Fibroblast of lung (primary cell): ENCODE measurements at regions not wholly inside any gene's neighbourhood (a gene's known extent, or its start where the extent isn't known, plus 50 kb on each side); places are given as distances from the start of the nearest gene placed in this dataset.

Experiments
- DNase-seq, 2 donors: peaks; one replicate each; pipeline versions ENCODE4 v3.0.0 to v3.0.0-alpha.2; 2010; ENCODE audit warnings: low read depth in 2 of 2
- H2AFZ ChIP-seq: 2 replicates; pipeline ENCODE4 v1.5.1; 2012; ENCODE audit warnings: low read length, control low read depth, inconsistent platforms
- H3K27ac ChIP-seq: 2 replicates; pipeline ENCODE4 v1.5.1; 2011; ENCODE audit warnings: low read length, control low read depth; ENCODE audit not compliant: insufficient read depth
- H3K27me3 ChIP-seq: 2 replicates; pipeline ENCODE4 v1.5.1; 2011; ENCODE audit warnings: mild to moderate bottlenecking, low read length; ENCODE audit not compliant: control insufficient read depth, insufficient read depth
- H3K36me3 ChIP-seq: 2 replicates; pipeline ENCODE4 v1.5.1; 2011; ENCODE audit warnings: low read length; ENCODE audit not compliant: control insufficient read depth, insufficient read depth
- H3K4me1 ChIP-seq: 2 replicates; pipeline ENCODE4 v1.5.1; 2011; ENCODE audit warnings: low read length; ENCODE audit not compliant: control insufficient read depth, insufficient read depth; ENCODE audit errors: extremely low read depth
- H3K4me2 ChIP-seq: 2 replicates; pipeline ENCODE4 v1.5.1; 2011; ENCODE audit warnings: low read length, control low read depth; ENCODE audit not compliant: insufficient read depth; ENCODE audit errors: extremely low read depth
- H3K4me3 ChIP-seq, 4 experiments: fragments of 200-600 bp in 1 of 4; sonication (generic) in 1 of 4; replicated peaks in 1 of 4; 2 replicates each; pipeline ENCODE4 v1.5.1; 2011 to 2016; ENCODE audit warnings: low read length in 4 of 4, low read depth in 3 of 4, mild to moderate bottlenecking in 3 of 4, control low read depth in 2 of 4, inconsistent platforms in 1 of 4, mixed read lengths in 1 of 4; ENCODE audit not compliant: insufficient read depth in 1 of 4; ENCODE audit errors: control extremely low read depth in 1 of 4
- H3K79me2 ChIP-seq: 2 replicates; pipeline ENCODE4 v1.5.1; 2012; ENCODE audit warnings: mild to moderate bottlenecking, low read length, inconsistent platforms; ENCODE audit not compliant: control insufficient read depth, insufficient read depth
- H3K9ac ChIP-seq: 2 replicates; pipeline ENCODE4 v1.5.1; 2011; ENCODE audit warnings: mild to moderate bottlenecking, low read length, control low read depth; ENCODE audit not compliant: insufficient read depth
- H3K9me3 ChIP-seq: 2 replicates; pipeline ENCODE4 v1.5.1; 2012; ENCODE audit warnings: low read depth, low read length; ENCODE audit not compliant: control insufficient read depth, insufficient read depth
- H4K20me1 ChIP-seq: 2 replicates; pipeline ENCODE4 v1.5.1; 2011; ENCODE audit warnings: low read length; ENCODE audit not compliant: control insufficient read depth, insufficient read depth; ENCODE audit errors: extremely low read depth
- EZH2 ChIP-seq: IDR thresholded peaks from 2 replicates; pipeline ENCODE4 v1.5.1; 2012; ENCODE audit warnings: low read length, control low read depth, mild to moderate bottlenecking; ENCODE audit errors: missing control alignments
- TF ChIP-seq, protein P1 (sequence below), 2 donors: IDR thresholded peaks in 1 of 2; conservative IDR thresholded peaks in 1 of 2; 1 replicate in 1 of 2; 2 replicates in 1 of 2; pipeline ENCODE4 v1.5.1; 2011 to 2012; ENCODE audit warnings: low read length in 2 of 2, control low read depth in 1 of 2, inconsistent platforms in 1 of 2, low read depth in 1 of 2, mild to moderate bottlenecking in 1 of 2

DNA sequence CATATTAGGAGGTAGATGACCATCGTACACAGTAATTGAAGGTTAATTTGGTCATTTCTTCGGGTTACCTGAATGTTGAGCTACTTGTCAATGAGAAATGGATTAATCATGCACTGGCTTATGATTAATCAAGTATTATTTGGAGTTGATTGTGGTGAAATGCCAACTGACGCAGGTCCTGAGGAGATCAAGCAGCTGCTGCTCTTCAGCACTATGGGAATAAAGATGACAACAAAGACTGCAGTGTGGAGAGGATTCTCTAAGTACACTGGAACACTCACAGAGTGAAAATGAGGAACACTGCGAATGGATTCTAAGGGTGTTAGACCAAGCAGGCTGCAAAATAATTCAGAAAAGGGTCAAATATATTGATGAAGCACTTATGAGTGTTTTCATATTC is 202.8 kb upstream of the DIO2 start:
- H3K4me3 ChIP-seq: no peak overlapping the region
- no peaks in the 10 kb centered on the region for H3K27me3 ChIP-seq
- TF ChIP-seq, protein P1, sequence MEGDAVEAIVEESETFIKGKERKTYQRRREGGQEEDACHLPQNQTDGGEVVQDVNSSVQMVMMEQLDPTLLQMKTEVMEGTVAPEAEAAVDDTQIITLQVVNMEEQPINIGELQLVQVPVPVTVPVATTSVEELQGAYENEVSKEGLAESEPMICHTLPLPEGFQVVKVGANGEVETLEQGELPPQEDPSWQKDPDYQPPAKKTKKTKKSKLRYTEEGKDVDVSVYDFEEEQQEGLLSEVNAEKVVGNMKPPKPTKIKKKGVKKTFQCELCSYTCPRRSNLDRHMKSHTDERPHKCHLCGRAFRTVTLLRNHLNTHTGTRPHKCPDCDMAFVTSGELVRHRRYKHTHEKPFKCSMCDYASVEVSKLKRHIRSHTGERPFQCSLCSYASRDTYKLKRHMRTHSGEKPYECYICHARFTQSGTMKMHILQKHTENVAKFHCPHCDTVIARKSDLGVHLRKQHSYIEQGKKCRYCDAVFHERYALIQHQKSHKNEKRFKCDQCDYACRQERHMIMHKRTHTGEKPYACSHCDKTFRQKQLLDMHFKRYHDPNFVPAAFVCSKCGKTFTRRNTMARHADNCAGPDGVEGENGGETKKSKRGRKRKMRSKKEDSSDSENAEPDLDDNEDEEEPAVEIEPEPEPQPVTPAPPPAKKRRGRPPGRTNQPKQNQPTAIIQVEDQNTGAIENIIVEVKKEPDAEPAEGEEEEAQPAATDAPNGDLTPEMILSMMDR (conservative IDR thresholded peaks at IDR 0.05 in 1 of 2, IDR thresholded peaks at IDR 0.05 in 1 of 2; ENCODE audit: low read depth in 1 of 2, low read length in 2 of 2): no peak
- no peak for TF ChIP-seq EZH2
- no peak overlapping the region for H3K27ac ChIP-seq
- H3K79me2 ChIP-seq: no peaks in the 10 kb centered on the region
- no peaks in the 10 kb centered on the region for H3K36me3 ChIP-seq
- H4K20me1 ChIP-seq: no peaks in the 10 kb centered on the region
- no peaks in the 10 kb centered on the region for H3K4me1 ChIP-seq
- no peak overlapping the region for H3K9ac ChIP-seq
- DNase-seq: no peak
- H3K9me3 ChIP-seq: no peaks in the 10 kb centered on the region
- no peak overlapping the region for H3K4me2 ChIP-seq
- no peak overlapping the region for H2AFZ ChIP-seq

DNA sequence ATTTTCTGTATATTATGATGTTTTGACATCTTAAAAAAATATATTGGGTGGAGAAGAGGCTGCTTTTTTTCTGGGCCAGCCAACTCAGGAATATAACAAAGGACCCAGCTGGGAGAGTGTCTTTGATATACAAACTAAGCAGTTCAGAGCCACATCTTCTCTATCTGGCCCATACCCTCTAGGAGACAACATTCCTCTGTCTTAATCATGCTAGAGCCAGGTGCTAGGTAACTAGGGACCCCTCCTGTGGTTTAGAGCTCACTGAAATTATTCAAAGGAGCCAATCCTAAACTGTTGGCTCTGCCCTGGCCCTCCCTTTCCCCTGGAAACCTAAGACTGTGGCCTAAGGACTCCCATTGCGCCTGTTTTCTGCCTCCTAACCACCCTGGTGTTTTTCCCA is 193.1 kb upstream of the DIO2 start:
- H4K20me1 ChIP-seq: no peaks in the 10 kb centered on the region
- no peak overlapping the region for H2AFZ ChIP-seq
- H3K36me3 ChIP-seq: no peaks in the 10 kb centered on the region

DNA sequence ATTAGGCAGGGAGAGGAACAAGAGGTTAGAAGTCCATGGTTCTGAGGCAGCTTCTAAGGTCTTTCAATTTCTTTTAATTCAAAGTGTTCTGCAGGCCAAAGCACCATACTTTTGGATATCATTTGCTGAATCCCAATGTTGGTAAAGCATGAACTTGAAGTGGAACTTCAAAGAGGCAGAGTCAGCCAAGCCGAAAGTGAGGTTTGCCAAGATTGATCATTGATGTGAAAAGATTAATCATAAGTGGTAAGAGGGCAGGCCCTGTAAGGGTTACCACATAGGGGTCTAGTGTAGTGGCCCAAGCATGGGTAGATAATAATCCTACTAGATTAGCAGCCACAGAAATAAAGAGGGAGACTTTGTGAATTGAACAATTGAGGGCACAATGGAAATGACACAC is 191.7 kb upstream of the DIO2 start:
- Histone ChIP-seq H3K4me2 (no peak overlapping the region), H3K4me1 (no peaks in the 10 kb centered on the region), H3K9ac (no peak overlapping the region), H3K27ac (no peak overlapping the region), H3K79me2 (no peaks in the 10 kb centered on the region), H3K27me3 (no peaks in the 10 kb centered on the region), H4K20me1 (no peaks in the 10 kb centered on the region), H2AFZ (no peak overlapping the region), H3K9me3 (no peaks in the 10 kb centered on the region), H3K4me3 (no peak overlapping the region), H3K36me3 (no peaks in the 10 kb centered on the region)
- DNase-seq: peak in 1 of 2 donors; percentile 16
- TF ChIP-seq EZH2: no peak
- TF ChIP-seq, protein P1 (conservative IDR thresholded peaks at IDR 0.05 in 1 of 2, IDR thresholded peaks at IDR 0.05 in 1 of 2; ENCODE audit: low read depth in 1 of 2, low read length in 2 of 2): no peak

More for the DNA sequence above, 193.1 kb upstream of the DIO2 start:
- no peaks in the 10 kb centered on the region for H3K4me1 ChIP-seq
- no peaks in the 10 kb centered on the region for H3K27me3 ChIP-seq
- no peak overlapping the region for H3K4me3 ChIP-seq
- no peaks in the 10 kb centered on the region for H3K9me3 ChIP-seq
- TF ChIP-seq, protein P1 (conservative IDR thresholded peaks at IDR 0.05 in 1 of 2, IDR thresholded peaks at IDR 0.05 in 1 of 2; ENCODE audit: low read depth in 1 of 2, low read length in 2 of 2): no peak
- no peak for TF ChIP-seq EZH2
- H3K4me2 ChIP-seq: no peak overlapping the region
- no peak overlapping the region for H3K27ac ChIP-seq
- DNase-seq: no peak
- H3K9ac ChIP-seq: no peak overlapping the region
- H3K79me2 ChIP-seq: no peaks in the 10 kb centered on the region
